MG63 (cell line): ENCODE measurements at regions not wholly inside any gene's neighbourhood (a gene's known extent, or its start where the extent isn't known, plus 50 kb on each side); places are given as distances from the start of the nearest gene placed in this dataset.
A peak's percentile ranks its signal among the peaks of the same experiment; 100 is the strongest.

Experiments
- DNase-seq: peaks from one replicate; pipeline ENCODE4 v3.0.0-alpha.2; 2020
- H3K27me3 ChIP-seq: fragments of 250-450 bp; sonication (Bioruptor Pico); 2 replicates; pipeline ENCODE4 v1.5.1; 2020; ENCODE audit warnings: mild to moderate bottlenecking, moderate library complexity
- H3K36me3 ChIP-seq: fragments of 250-450 bp; sonication (Bioruptor Pico); 2 replicates; pipeline ENCODE4 v1.5.1; 2020; ENCODE audit warnings: mild to moderate bottlenecking, moderate library complexity
- H3K4me3 ChIP-seq: fragments of 250-450 bp; sonication (Bioruptor Pico); 2 replicates; pipeline ENCODE4 v1.5.1; 2020; ENCODE audit warnings: mild to moderate bottlenecking, moderate library complexity
- H3K9me3 ChIP-seq: fragments of 250-450 bp; sonication (Bioruptor Pico); 2 replicates; pipeline ENCODE4 v1.5.1; 2020; ENCODE audit warnings: mild to moderate bottlenecking, moderate library complexity

- Histone ChIP-seq H3K27me3 (no peaks in the 10 kb centered on the region), H3K36me3 (no peaks in the 10 kb centered on the region), H3K4me3 (no peak overlapping the region), H3K9me3 (peaks cover 3% of the 10 kb centered on the region; the same call in 1 of the 2 replicates)
- DNase-seq: no peak
These were observed 672.9 kb downstream of the HACE1 start for GRCh38 chr6:104186831-104187230.

GRCh38 chr6:104183816-104184435 is 675.8 kb downstream of the HACE1 start:
- Histone ChIP-seq H3K9me3 (no peaks in the 10 kb centered on the region), H3K4me3 (no peak overlapping the region), H3K36me3 (no peaks in the 10 kb centered on the region), H3K27me3 (no peaks in the 10 kb centered on the region)
- no peak for DNase-seq

DNA sequence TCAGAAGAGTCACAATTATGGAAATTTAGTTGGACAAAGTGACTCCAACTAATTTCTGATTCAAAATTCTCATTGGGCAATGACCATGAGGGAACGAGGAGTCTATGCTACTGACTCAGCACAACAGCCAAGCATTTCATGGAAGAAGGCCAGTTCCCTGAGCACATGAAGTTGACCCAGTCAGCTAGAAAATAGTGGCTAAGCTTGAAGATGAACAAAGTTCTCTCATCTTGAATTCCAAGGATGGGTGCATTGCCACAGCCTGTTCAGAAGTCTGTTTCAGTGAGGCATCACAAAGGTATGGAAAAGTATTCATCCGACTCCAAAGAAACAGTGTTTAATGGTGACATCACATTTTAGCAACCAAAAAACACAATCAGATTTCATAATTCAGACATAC is 676.9 kb downstream of the HACE1 start:
- Histone ChIP-seq H3K36me3 (no peaks in the 10 kb centered on the region), H3K9me3 (no peaks in the 10 kb centered on the region), H3K27me3 (no peaks in the 10 kb centered on the region), H3K4me3 (no peak overlapping the region)
- DNase-seq: peak; percentile 9

DNA sequence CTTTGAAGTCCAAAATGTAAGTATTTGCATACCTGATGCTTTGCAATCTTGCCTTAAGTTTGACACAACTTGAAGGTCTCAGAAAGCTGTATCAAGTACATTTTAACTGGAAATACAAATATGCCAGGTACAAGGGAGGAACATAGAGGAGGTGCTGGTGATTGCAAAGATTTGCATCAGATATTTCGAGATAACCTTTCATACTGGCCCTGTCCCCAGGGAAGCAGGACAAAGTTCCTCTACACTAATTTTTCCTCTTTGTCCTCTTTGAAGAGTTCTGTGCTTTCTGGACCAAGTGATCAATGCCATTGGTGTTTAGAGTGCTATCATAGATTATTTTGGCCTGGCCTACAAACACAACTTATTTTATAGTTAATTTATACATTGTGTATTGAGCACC is 686.1 kb downstream of the HACE1 start:
- no peak for DNase-seq
- Histone ChIP-seq H3K36me3 (no peaks in the 10 kb centered on the region), H3K9me3 (no peaks in the 10 kb centered on the region), H3K27me3 (no peaks in the 10 kb centered on the region), H3K4me3 (no peak overlapping the region)

GRCh38 chr6:104170401-104170800 is 689.3 kb downstream of the HACE1 start:
- H3K36me3 ChIP-seq: no peaks in the 10 kb centered on the region
- no peak overlapping the region for H3K4me3 ChIP-seq
- DNase-seq: no peak
- H3K27me3 ChIP-seq: no peaks in the 10 kb centered on the region
- H3K9me3 ChIP-seq: peaks cover 3% of the 10 kb centered on the region; the same call in 1 of the 2 replicates

GRCh38 chr6:104166055-104166668 is 693.6 kb downstream of the HACE1 start:
- Histone ChIP-seq H3K27me3 (no peaks in the 10 kb centered on the region), H3K36me3 (no peaks in the 10 kb centered on the region), H3K9me3 (peaks cover 3% of the 10 kb centered on the region; the same call in 1 of the 2 replicates), H3K4me3 (no peak overlapping the region)
- DNase-seq: no peak

- peak; percentile 58 for DNase-seq
- Histone ChIP-seq H3K9me3 (peaks cover 3% of the 10 kb centered on the region; the same call in 1 of the 2 replicates), H3K36me3 (no peaks in the 10 kb centered on the region), H3K4me3 (no peak overlapping the region), H3K27me3 (no peaks in the 10 kb centered on the region)
These were observed 697.6 kb downstream of the HACE1 start for GRCh38 chr6:104162036-104162669.

DNA sequence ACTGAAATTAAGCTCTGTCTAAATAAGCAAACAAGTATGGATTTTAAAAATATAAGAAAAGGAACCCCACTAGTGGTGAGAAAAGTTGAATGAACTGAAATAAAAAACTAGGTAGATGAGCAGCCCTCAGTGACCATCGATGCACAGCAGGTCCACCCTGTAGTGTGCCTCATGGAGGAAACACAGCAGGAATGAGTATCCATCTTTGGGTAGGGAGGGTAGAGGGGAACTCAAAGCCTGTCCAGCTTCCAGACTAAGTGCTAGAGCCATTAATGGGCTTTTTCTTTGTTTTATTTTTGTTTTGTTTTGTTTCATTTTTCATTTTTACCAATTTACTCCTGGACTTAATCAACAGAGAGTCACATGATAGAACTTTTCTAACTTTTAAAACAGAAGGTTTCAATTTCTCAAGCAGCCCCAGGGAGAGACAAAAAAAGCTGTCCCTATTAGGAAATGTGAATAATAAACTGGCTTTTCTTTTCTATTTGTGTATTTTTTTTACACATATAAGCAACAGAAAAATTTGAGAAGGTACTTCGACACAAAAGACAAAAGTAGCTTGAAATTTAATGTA is 700.6 kb downstream of the HACE1 start:
- Histone ChIP-seq H3K4me3 (no peak overlapping the region), H3K36me3 (no peaks in the 10 kb centered on the region), H3K27me3 (no peaks in the 10 kb centered on the region), H3K9me3 (no peaks in the 10 kb centered on the region)
- no peak for DNase-seq

- Histone ChIP-seq H3K9me3 (no peaks in the 10 kb centered on the region), H3K36me3 (no peaks in the 10 kb centered on the region), H3K27me3 (no peaks in the 10 kb centered on the region; the same call in 1 of the 2 replicates), H3K4me3 (no peak overlapping the region)
- DNase-seq: no peak
These were observed 716.0 kb downstream of the HACE1 start for GRCh38 chr6:104143757-104144156.

GRCh38 chr6:104134876-104135275 is 724.8 kb downstream of the HACE1 start:
- no peaks in the 10 kb centered on the region for H3K9me3 ChIP-seq
- DNase-seq: no peak
- H3K4me3 ChIP-seq: no peak overlapping the region
- no peaks in the 10 kb centered on the region for H3K27me3 ChIP-seq
- no peaks in the 10 kb centered on the region for H3K36me3 ChIP-seq

DNA sequence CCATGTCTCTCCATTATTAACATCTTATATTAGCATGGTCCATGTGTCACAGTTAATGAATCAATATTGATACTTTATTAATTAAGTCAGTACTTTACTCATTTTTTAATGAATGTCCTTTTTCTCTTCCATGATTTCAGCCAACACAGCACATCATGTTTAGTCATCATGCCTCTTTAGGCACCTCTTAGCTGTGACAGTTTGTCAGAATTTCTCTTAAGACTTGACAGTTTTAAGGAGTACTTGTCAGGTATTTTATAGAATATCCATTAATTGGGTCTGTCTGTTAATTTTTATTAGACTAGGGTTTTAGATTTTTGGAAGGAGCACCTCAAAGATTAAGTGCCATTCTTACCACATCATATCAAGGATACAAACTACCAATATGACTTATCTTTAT is 729.4 kb downstream of the HACE1 start:
- Histone ChIP-seq H3K27me3 (no peaks in the 10 kb centered on the region), H3K4me3 (no peak overlapping the region), H3K9me3 (no peaks in the 10 kb centered on the region), H3K36me3 (no peaks in the 10 kb centered on the region)
- DNase-seq: no peak

- H3K9me3 ChIP-seq: no peaks in the 10 kb centered on the region
- DNase-seq: no peak
- H3K27me3 ChIP-seq: no peaks in the 10 kb centered on the region
- no peaks in the 10 kb centered on the region for H3K36me3 ChIP-seq
- H3K4me3 ChIP-seq: no peak overlapping the region
These were observed 733.3 kb downstream of the HACE1 start for GRCh38 chr6:104126315-104127005.

DNA sequence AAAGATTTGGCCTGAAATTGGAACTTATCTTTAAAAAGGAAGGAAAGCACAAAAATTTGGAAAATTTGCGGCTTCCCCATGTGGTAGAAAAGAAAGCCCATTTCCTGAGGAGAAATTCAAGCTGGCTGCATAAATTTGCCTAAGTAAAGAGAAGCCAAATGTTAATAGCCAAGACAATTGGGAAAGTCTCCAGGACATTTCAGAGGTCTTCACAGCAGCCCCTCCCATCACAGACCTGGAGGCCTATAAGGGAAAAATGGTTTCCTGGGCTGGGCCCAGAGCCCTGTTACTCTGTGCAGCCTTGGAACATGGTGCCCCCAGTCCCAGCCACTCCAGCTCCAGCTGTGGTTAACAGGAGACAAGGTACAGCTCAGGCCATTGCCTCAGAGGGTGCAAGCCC is 736.5 kb downstream of the HACE1 start:
- H3K36me3 ChIP-seq: no peaks in the 10 kb centered on the region
- no peak for DNase-seq
- H3K9me3 ChIP-seq: no peaks in the 10 kb centered on the region; the same call in 1 of the 2 replicates
- H3K4me3 ChIP-seq: no peak overlapping the region
- no peaks in the 10 kb centered on the region for H3K27me3 ChIP-seq

DNA sequence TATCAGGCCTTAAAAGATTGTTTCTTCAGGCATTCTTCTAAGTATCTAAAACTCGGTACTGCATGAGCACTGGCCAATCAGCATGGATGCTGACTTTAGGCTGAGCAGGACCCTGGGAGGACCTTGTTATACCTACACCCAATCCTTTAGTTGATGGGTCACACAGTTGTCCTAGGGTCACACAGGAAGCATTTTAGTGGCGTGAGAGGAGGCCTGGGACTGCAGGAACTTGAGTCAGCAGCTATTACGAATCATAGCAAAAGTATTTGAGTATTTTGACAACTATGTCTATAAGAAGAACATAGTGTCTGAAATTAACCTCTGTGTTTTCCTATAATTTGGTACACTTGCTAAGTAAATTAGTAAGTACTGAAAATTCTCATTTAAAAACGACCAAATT is 741.4 kb downstream of the HACE1 start:
- DNase-seq: peak; percentile 66
- H3K9me3 ChIP-seq: no peaks in the 10 kb centered on the region; the same call in 1 of the 2 replicates
- H3K4me3 ChIP-seq: no peak overlapping the region
- H3K27me3 ChIP-seq: no peaks in the 10 kb centered on the region
- no peaks in the 10 kb centered on the region for H3K36me3 ChIP-seq

- Histone ChIP-seq H3K36me3 (no peaks in the 10 kb centered on the region), H3K4me3 (no peak overlapping the region), H3K9me3 (no peaks in the 10 kb centered on the region), H3K27me3 (no peaks in the 10 kb centered on the region)
- DNase-seq: no peak
These were observed 749.9 kb downstream of the HACE1 start for GRCh38 chr6:104109806-104110205.

DNA sequence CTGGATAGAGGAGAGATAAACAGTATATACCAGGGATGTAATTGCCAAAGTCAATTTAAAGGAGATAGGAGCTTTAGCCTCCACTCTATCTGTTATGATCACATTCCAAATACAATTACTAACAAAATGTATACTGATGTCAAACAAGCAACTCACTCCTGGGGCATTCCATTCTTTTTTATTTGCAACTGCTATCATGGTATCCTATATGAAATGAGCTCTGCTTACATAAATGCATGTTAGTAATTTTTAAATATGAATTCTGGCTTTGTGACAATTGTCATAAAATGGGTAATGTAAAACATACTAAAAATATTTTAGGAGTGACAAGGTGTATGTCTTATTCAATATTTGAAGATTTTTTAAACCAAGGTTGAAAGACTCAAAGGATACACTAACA is 751.1 kb downstream of the HACE1 start:
- no peak for DNase-seq
- H3K27me3 ChIP-seq: no peaks in the 10 kb centered on the region
- no peak overlapping the region for H3K4me3 ChIP-seq
- no peaks in the 10 kb centered on the region for H3K9me3 ChIP-seq
- H3K36me3 ChIP-seq: no peaks in the 10 kb centered on the region
